HG02943 (cell line): ENCODE measurements at regions not wholly inside any gene's neighbourhood (a gene's known extent, or its start where the extent isn't known, plus 50 kb on each side); places are given as distances from the start of the nearest gene placed in this dataset.
"Not testable (repeated sequence)": the region's sequence is repeated elsewhere in the genome, so short reads cannot be mapped to it uniquely, and the experiment has no call there.

ENCODE experiments used
- ATAC-seq: cut with Tn5 transposase; IDR thresholded peaks from one replicate; pipeline ENCODE4 v1.9.1; 2021; ENCODE audit warnings: mild to moderate bottlenecking, low read depth, moderate library complexity; ENCODE audit not compliant: unreplicated experiment

DNA sequence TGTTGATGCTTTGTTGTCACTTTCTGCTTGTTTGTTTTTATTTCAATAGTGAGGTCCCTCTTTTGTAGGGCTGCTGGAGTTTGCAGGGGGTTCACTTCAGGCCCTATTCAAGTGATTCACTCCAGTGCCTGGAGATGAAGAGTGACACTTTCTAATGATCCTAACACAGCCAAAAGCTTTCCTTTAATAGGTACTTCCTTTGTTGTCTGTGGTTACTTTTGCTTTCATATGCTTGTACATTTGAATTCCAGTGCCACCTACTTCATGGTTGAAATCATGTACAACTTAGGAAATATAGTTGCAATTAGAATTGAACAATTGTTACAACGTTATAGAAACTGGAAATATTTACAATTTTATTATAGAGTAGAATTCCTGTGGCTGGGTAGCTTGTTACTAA is 466.8 kb upstream of the EPHA3 start:
- no peak for ATAC-seq

DNA sequence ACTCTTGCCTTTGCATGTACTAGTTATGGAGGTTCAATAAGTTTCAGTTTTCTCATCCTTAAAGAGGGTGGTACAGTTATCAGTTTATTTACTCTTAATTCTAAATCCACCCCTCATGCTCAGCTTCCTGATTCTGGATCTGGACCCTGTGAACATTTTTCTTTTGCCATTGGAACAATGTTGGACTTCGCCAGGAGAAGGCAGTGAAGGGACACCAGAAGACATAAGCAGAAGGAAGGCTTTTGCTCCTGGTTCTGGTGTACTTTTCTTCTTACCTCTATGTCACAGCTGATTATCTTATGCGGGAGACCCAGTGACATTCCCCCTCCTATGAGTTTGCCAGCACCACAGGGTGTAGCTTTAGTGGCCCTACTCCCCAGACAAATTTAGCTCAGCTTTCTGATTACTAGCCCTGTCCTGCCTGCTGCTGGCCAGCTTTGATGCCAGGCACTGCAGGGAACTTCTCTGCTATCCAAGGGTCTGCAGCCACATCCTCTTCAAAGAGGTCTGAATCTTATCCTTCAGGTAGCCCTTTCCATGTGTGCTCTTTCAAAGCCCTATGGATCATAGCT is 466.3 kb upstream of the EPHA3 start:
- no peak for ATAC-seq

DNA sequence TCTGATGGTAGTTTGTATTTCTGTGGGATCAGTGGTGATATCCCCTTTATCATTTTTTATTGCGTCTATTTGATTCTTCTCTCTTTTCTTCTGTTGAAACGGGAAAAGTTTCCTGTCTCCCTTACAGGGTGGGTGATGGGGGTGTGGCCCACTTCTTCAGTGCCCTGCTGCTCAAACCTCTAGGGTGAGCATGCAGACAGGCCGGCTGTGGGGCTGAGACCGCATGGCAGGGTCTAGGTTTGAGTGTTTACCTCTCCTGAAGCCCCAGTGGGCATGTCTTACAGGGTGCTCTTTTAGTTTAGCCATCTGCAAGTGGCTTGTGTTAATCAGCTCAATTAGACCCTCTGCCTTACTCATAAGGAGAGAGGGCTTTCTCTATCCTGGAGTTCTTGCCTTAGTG is 450.0 kb upstream of the EPHA3 start:
- no peak for ATAC-seq

DNA sequence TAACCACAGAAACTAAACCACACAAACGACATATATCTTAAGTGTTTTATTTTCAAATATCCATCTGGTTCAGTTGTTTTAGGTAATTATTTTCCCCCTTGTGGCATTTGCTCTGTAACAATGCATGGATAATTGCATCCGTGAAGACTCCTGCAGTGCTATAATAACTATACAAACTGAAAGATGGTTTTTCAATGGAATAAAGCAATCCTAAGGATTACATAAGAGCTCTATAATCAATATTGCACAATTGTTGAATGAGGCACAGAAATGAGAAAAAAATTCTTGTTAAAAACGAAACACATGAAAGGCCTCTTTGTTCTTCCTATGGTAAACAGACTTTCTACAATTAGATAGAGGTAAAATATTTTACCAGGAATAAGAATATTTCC is 446.0 kb upstream of the EPHA3 start:
- ATAC-seq = no peak

DNA sequence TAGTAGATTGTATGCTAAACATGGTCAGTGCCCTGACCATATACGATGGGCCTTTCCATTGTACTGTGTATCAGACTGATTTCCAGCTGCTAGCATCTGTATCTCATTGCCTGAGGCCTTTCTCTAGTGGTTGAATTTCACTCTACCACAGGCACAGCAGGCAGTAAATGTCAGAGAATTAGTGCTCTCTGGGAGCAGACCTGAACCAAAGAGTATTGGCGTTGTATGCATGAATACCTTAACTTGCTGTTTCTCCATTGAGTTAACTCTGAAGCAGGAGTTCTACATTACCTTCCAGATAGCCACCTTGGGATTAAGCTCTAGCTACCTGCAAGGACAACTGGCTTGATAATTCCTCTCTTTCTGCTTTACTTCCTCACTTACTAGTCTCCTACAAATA is 439.2 kb upstream of the EPHA3 start:
- ATAC-seq = no peak

DNA sequence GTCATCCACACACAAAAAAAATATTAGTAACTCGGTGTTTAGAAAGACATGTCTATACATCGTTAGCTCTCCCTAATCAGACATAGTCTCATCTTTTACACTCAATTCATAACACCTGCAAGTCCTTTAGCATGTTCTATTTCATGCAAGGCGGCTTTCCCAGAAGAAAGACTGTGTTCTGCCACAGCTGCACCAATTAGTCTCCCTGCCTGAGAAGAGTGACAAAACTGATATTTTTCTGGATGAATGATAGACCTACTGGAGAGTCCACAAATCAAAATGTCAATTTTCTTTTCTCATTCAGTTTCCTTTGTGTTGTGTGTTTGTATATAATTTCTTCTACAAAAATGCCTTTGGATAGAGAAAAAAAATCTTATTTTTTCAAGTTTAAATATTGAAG is 435.8 kb upstream of the EPHA3 start:
- no peak for ATAC-seq

DNA sequence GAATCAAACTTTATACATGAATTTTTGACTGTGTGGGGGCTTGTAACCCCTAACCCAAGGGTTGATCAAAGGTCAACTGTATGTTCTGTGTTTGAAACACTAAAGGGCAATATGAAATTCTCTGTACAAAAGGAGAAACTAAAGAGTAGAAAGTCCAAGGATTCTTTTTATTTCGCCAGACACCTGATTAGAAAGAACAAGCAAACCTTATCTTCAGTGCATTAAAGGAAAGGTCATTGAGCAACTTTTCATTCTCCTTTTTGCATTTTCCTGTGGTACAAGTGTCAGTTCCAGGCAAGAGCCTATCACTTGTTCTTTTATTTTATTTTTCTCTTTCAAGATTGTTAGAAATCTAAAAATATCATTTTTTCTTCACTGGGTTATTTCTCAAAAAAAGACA is 430.1 kb upstream of the EPHA3 start:
- ATAC-seq = no peak

DNA sequence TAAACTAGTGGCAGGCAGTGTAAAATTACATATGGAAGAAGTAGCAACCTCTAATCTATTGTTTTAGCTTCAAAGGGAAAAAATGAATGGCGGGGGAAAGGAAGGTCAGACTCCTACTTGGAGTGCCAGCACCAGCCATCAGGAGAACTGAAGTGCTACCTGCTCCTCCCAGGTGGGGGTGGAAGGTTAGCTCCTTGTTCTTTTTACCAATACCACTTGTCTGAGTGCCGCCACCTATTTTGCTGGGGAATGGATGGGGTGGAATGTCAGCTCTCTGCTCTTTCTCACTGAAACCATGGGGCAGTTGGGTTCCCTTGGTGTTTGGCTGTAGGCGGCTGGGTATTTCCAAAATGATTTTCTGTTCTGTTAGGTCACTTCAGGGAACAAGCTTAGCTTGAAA is 428.7 kb upstream of the EPHA3 start:
- ATAC-seq = no peak

DNA sequence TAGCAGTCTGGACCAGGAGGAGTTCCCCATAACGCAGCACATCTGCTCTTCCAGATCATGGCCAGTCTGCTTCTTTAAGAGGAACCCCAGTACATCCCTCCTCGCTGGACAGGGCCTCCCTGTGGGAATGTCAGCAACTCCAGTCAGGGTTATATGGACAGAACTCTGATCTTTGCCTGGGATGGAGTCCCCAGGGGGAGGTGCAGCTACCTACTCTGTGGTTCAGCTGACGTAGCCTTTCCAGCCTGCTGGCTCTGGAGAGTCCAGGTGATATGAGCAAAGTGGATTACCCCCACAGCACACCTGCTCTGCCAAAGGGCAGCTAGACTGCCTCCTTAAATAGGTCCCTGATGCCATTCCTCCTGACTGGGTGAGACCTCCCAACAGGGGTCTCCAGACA is 417.1 kb upstream of the EPHA3 start:
- ATAC-seq = no peak

DNA sequence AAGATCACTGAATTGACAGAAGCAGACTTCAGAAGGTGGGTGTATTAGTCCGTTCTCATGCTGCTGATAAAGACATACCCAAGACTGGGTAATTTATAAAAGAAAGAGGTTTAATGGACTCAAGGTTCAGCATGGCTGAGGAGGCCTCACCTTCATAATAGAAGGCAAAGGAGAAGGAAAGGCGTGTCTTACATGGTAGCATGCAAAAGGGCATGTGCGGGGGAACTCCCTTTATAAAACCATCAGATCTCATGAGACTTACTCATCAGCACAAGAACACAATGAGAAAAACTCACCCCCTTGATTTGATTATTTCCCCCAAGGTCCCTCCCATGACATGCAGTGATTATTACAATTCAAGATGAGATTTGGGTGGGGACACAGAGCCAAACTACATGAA is 416.3 kb upstream of the EPHA3 start:
- no peak for ATAC-seq

DNA sequence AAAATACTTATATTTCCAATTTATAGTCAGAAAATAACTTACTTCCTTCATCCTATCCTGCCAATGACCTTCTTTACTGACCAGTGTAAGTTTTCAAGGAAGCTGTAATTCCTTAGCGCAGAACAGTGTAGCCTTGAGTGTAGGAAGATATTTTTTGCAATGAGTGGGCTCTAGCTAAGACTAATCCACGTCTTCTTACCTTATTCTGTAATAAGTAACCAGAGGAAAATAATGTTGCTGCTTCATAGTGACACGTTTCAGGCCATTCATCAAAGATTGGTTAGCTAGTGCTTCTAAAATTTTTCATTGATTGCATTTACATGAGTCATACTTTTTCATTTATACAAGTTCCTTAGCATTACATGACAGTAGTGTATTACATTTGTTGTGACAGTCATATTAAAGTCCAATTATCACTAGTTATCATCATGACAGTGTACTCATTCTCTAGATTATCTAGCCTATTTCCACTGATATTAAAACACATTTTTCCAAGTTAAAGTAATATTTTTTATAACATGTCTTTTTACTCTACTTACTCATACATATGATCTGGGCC is 403.8 kb upstream of the EPHA3 start:
- ATAC-seq = no peak

DNA sequence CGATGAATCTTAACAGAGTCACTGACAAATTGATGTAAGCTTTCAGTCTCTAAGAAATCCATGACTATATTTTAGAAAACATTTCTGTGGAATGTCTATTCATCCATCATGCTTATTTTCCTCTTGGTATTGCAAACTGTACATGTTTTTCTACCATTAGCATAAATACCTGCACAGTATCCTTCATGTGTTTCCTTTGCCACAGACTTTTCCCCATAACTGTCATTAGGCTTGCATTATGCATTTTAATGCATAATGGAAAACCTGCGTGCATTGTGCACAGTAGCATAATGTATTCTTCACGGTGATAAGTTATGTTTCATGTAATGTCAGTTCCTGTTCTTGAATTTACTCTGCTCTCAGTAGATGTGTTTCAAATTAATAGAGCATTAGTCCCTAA is 403.1 kb upstream of the EPHA3 start:
- ATAC-seq = no peak

DNA sequence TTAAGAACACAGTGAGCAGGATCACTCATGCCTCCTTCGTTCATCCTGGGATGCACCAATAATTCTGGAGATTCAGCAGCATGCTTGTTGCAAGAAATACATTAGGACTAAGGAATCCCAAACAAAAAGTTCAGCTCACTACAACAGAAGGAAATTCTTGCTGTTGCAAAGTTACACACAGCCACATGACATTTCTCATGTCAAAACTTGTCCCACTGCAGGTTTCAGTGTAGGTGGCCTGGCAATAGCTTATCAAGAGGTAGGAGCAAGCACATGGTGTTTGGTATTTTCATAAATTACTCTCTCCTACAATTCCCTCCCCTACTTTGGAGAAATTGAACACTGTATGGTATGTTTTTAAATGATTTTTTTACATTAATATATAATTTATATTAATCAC is 399.6 kb upstream of the EPHA3 start:
- no peak for ATAC-seq

DNA sequence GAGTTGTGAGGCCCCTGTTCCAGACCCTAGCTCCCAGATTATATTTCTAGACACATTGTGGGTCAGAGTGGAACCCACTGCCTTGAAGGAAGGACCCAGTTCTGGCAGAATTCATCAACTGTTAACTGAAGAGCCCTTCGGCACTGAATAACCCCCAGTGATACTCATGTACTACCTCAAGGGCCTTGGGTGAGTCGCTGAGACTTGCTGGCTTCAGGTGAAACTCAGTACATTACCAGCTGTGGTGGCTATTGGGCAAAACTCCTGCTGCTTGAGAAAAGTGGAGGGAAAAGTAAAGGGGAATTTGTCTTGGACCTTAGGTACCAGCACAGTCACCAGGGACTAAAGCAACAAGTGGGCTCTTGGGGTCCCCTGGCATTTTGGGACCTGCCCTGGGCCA is 394.9 kb upstream of the EPHA3 start:
- ATAC-seq = no peak

DNA sequence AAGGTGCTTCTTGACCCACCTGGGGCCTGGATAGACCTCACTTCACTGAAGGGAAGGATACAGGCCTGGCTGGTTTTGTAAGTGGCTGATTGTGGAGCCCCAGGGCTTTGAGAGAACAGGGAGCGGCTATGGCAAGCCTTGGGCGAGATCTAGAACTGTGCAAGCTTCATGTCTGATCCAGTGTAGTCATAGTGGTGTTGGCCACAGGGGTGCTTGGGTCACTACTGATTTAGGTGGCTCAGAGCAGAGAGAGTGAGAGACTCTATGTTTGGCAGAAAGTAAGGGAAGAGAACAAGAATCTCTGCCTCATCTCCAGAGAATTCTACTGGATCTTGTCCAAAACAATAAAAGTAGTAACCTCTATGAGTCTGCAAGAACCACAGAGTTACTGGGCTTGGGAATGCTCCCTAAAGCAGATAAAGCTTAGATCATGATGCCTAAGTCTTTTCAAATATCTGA is 394.2 kb upstream of the EPHA3 start:
- ATAC-seq = no peak

DNA sequence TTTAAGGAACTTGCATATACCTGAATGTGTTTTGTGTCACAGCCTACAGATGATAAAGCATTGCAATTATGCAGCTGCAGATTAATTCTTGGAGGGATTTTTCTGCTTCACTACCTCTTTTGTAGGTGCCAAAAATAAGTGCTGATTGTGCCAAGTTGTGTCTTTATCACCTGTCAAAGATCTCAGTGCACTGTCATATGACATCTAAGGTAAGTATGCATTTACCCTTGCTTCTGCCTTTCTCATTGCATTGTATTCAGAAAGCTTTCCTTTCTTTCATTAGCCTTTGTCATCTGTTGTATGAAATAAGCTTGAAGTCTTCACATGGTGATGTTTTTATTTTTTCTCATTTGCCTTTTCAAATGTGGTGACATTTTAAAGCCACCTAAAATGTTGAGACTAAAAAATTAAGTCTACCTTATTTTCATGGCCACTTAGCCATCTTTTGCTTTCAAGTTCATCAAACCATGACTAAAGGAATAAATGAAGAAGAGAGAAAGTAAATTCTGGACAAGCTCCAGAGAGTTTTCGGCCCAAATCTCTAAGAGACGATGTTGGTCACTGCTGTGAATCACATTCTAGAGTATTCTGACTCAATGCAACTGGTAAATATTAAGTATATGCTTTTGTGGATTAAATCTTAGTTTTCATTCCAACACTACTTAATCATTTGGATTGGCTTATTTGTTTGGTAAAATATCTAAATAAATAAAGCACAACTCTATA is 381.8 kb upstream of the EPHA3 start:
- no peak for ATAC-seq

DNA sequence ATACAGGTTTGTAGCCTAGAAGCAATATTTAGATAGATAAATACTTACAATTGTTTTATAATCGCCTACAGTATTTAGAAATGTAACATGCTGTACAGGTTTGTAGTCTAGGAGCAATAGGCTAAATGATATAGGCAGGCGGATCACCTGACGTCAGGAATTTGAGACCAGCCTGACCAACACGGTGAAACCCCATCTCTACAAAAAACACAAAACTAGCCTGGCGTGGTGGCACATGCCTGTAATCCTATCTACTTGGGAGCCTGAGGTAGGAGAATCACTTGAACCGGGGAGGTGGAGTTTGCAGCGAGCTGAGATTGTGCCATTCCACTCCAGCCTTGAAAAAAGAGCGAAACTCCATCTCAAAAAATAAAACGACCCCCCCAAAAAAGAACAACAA is 375.2 kb upstream of the EPHA3 start:
- ATAC-seq = no peak

DNA sequence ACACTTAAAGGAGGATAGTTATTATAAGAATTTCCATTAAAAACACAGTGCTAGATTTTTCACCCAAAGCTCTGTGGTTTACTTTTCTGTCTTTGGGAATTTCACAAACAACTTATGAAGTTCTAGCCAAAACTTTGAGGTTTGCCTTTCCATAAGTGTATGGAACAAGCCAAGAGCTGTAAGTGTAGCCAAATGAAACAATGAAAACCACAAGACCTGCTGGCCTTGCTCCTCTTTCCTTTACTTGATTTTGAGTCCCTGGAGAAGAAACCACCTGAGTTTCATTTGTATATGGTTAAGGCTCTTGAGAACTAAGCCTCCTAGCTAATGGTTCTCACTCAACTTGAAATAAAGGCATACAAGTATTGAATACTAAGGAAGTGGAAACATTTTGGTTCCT is 365.3 kb upstream of the EPHA3 start:
- no peak for ATAC-seq

DNA sequence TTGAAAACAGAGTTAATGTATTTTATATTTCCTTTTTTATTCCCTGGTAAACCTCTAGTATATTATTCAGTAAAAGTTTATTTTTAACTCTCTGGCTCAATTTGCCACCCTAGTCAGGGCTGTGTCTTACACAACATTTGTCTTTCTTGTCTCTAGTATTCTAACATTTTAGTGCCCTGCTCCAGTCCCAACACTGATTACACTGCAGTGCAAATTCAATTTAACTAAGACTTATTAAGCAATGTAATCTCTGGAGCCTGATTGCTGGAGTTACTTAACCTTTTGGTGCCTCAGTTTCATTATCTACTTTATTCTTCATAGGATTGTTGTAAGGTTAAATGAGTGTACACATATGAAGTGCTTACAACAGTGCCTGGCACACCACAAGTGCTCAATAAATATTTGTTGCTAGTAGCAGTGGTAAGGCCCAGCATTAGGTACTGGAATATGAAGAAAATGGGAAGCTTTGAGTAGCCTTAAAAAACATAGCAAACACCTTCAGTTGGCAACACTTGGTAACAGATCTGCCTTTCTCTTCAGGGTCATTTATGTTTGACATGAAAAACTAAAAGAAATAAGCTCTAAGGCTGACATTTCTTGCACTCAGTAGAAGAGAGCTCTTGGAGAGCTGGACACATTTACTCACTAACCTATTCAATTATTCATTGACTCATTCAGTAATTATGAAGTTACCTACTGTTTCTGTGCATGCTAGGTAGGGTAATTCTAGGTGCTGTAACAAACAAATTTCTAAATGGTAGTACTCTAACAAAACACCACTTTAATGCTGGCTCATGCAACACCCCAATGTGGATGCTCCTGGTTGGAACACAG is 364.5 kb upstream of the EPHA3 start:
- no peak for ATAC-seq

DNA sequence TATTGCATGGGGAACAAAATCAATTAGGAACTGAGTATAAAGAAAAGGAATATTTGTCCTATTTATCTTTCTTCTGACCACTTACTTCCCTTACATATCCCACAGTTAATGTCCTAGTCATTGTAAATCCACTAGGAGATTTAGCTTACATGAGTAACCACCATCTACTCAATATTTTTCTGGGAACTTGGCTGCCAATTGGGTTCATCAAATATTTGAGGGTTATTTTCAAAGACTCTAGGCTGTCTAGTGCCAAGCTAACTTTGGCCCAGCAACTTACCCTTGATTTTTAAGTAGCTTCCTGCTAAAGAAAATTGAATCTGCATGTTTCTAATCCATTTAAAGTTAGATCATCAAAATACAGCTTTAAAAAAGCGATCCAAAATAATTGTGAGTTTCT is 362.5 kb upstream of the EPHA3 start:
- ATAC-seq = no peak

DNA sequence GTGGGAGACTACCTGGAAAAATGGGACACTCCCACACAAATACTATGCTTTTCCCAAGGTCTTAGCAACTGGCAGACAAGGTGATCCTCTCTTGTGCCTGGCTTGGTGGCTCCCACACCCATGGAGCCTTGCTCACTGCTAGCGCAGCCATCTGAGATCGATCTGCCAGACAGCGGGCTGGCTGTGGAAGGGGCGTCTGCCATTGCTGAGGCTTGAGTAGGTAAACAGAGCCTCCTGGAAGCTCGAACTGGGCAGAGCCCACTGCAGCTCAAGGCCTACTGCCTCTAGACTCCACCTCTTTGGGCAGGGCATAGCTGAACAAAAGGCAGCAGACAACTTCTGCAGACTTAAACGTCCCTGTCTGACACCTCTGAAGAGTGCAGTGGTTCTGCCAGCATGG is 360.3 kb upstream of the EPHA3 start:
- not testable (repeated sequence) for ATAC-seq
